Coronary artery (tissue), 2 donors: ENCODE measurements at regions not wholly inside any gene's neighbourhood (a gene's known extent, or its start where the extent isn't known, plus 50 kb on each side); places are given as distances from the start of the nearest gene placed in this dataset.
"Not testable (repeated sequence)": the region's sequence is repeated elsewhere in the genome, so short reads cannot be mapped to it uniquely, and the experiment has no call there.

ENCODE experiments used
- DNase-seq: peaks from one replicate; pipeline ENCODE4 v3.0.0-alpha.2; 2017; ENCODE audit warnings: low spot score
- H3K27ac ChIP-seq, 2 donors: fragments of 200-600 bp; sonication (generic); one replicate each; pipeline ENCODE4 v1.5.1; 2016 to 2019
- H3K4me3 ChIP-seq: fragments of 200-600 bp; sonication (generic); 2 replicates; pipeline ENCODE4 v1.5.1; 2016; ENCODE audit warnings: mild to moderate bottlenecking, moderate library complexity
- TF ChIP-seq, protein P1 (sequence below): fragments of 200-600 bp; sonication (generic); IDR thresholded peaks from one replicate; pipeline ENCODE4 v1.5.1; 2019; ENCODE audit warnings: antibody characterized with exemption

DNA sequence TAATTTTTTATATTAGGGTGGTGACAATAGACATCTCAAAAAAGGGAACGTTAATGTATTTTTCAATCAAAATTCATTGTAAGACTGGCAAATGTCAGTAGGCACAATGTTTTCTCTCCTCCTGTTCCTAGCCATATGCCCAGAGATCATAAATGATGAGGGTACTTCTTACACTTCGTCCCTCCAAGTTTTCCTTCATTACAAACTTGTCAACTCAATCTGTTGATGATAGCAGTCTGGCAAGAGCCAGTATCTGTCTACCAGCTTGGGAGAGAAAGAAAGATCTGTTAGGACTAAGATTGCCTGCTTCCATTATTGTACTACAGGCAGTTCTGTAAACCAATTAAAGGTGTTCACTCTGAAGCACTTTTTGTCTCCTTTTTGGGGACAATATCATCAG is 130.9 kb upstream of the DAAM1 start:
- no peak overlapping the region for H3K4me3 ChIP-seq
- H3K27ac ChIP-seq = no peak overlapping the region
- TF ChIP-seq, protein P1, sequence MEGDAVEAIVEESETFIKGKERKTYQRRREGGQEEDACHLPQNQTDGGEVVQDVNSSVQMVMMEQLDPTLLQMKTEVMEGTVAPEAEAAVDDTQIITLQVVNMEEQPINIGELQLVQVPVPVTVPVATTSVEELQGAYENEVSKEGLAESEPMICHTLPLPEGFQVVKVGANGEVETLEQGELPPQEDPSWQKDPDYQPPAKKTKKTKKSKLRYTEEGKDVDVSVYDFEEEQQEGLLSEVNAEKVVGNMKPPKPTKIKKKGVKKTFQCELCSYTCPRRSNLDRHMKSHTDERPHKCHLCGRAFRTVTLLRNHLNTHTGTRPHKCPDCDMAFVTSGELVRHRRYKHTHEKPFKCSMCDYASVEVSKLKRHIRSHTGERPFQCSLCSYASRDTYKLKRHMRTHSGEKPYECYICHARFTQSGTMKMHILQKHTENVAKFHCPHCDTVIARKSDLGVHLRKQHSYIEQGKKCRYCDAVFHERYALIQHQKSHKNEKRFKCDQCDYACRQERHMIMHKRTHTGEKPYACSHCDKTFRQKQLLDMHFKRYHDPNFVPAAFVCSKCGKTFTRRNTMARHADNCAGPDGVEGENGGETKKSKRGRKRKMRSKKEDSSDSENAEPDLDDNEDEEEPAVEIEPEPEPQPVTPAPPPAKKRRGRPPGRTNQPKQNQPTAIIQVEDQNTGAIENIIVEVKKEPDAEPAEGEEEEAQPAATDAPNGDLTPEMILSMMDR = no peak
- no peak for DNase-seq

DNA sequence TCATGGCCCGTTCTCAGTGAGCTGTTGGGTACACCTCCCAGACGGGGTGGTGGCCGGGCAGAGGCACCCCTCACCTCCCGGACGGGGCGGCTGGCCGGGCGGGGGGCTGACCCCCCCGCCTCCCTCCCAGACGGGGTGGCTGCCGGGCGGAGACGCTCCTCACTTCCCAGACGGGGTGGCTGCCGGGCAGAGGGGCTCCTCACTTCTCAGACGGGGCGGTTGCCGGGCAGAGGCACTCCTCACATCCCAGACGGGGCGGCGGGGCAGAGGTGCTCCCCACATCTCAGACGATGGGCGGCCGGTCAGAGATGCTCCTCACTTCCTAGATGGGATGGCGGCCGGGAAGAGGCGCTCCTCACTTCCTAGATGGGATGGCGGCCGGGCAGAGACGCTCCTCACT is 129.7 kb upstream of the DAAM1 start:
- H3K27ac ChIP-seq, DNase-seq, H3K4me3 ChIP-seq: not testable (repeated sequence)

- DNase-seq = no peak
- TF ChIP-seq, protein P1 = no peak
- Histone ChIP-seq H3K4me3 (no peak overlapping the region), H3K27ac (no peak overlapping the region)
These were observed 127.6 kb upstream of the DAAM1 start for GRCh38 chr14:59060841-59061240.

DNA sequence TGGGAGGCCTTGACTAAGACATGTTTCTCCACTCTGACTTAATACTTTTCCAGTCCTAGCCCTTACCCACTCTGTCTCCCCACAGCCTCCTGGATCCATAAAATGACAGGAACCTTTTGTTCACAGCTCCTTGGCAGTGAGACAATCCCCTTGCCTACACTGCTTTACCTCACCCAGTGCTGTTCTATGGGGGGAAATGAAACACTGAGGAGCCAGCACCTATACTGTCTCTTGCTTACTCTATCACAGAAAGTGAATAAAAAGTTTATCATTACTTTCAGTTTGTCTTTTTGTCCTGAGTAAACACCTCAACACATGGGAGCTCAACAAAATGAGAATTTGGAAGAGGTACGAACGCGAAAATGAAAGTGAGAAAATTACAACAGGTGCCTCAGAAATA is 127.2 kb upstream of the DAAM1 start:
- TF ChIP-seq, protein P1 = no peak

DNA sequence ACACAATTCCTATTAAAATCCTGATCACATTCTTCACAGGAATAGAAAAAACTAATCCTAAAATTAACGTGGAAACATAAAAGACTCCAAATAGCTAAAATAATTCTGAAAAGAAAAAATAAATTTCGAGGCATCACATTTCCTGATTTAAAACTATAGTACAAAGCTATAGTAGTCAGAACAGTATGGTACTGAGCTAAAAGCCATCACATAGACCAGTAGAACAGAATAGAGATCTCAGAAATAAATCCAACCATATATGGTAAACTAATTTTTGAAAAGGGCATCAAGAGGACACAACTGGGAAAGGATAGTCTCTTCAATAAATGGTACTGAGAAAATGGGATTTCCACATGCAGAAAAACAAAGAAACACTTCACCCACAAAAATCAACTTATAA is 125.2 kb upstream of the DAAM1 start:
- no peak overlapping the region for H3K4me3 ChIP-seq
- no peak overlapping the region for H3K27ac ChIP-seq
- no peak for DNase-seq
- TF ChIP-seq, protein P1 = no peak

More for the DNA sequence above, 127.2 kb upstream of the DAAM1 start:
- Histone ChIP-seq H3K27ac (no peak overlapping the region), H3K4me3 (no peak overlapping the region)
- DNase-seq = no peak

- TF ChIP-seq, protein P1 = no peak
- H3K4me3 ChIP-seq = no peak overlapping the region
- DNase-seq = no peak
- no peak overlapping the region for H3K27ac ChIP-seq
These were observed 121.2 kb upstream of the DAAM1 start for GRCh38 chr14:59067127-59067894.

DNA sequence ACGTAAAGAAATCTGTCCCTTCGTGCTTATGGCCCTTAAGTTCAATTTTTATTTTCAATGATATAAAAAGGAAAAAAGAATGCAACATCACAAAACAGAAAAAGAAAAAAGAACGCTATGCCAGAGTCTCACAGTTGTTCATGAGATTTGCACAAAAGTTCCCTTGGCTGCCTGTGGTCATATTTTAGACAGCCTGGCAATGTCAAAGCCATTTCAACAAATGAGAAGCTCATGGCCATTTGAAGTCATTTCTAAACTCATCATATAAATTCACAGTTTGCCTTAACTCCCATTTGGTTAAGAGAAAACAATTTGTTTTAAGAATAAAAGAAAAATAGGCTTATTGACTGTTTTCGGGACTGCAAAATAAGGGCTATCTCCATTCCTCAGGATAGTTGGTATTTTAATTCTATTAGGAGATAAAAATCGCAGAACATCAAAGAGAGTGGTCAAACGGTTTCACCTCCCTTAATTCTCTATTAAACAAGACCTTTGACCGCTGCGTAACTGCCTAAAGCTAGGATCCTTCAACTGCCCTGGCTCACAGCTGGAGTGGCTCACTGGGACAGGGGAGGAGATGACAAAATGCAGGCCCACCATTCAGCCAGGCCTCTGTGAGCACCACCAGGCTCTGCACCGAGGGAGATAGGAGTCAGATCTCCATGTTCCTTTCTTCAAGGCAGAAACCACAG is 119.2 kb upstream of the DAAM1 start:
- Histone ChIP-seq H3K27ac (no peak overlapping the region), H3K4me3 (no peak overlapping the region)
- DNase-seq = no peak
- TF ChIP-seq, protein P1 = no peak
